PC-9 (cell line): ENCODE measurements at regions not wholly inside any gene's neighbourhood (a gene's known extent, or its start where the extent isn't known, plus 50 kb on each side); places are given as distances from the start of the nearest gene placed in this dataset.

Experiments used
- EZH2 ChIP-seq: fragments of 200-600 bp; sonication (generic); IDR thresholded peaks from 2 replicates; pipeline ENCODE4 v1.8.0; 2017; ENCODE audit warnings: antibody characterized with exemption, low read depth
- TF ChIP-seq, protein P1 (sequence below): fragments of 200-600 bp; sonication (generic); conservative IDR thresholded peaks from 2 replicates; pipeline ENCODE4 v1.6.1; 2017; ENCODE audit warnings: mixed run types, antibody characterized with exemption, mild to moderate bottlenecking, moderate library complexity

DNA sequence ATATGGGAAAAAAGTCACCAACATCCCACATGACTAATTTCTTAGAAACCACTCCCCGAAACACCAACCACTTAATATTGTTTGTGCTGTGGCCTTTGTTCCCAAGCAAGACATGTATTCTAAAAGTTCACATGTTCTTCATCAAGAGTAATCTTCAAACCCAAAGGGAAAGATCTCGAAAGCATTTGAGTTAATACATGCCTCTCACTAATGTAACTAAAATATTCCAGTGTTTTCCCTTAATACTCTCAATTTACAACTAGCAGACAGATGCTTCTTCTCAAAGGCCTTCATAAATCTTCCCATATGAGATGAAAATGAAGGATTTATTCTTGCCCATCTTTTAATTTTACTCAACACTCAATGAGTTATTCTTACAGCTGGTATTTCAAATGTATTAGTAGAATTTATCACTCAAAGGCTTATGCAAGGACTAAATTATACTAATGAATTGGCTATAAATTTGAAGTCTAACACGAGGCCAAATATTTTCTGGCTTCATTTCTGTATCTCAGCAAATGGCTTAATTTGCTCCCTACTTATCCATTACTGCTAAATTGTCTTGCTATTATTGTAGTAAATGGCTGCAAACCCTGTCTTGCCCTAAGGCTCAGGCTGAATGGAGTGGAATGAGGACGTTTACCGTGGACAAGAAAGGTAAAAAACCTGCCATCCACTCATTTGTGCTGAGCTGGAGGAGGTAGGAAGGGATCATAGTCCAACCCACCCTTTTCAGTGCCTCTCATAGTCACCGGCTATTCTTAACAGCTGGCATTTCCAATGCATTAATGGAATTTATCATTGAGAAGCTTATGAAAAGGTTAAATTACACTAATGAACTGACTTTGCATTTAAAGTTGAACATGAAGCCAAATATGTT lies 474.4 kb downstream of the RASEF start:
- TF ChIP-seq, protein P1, sequence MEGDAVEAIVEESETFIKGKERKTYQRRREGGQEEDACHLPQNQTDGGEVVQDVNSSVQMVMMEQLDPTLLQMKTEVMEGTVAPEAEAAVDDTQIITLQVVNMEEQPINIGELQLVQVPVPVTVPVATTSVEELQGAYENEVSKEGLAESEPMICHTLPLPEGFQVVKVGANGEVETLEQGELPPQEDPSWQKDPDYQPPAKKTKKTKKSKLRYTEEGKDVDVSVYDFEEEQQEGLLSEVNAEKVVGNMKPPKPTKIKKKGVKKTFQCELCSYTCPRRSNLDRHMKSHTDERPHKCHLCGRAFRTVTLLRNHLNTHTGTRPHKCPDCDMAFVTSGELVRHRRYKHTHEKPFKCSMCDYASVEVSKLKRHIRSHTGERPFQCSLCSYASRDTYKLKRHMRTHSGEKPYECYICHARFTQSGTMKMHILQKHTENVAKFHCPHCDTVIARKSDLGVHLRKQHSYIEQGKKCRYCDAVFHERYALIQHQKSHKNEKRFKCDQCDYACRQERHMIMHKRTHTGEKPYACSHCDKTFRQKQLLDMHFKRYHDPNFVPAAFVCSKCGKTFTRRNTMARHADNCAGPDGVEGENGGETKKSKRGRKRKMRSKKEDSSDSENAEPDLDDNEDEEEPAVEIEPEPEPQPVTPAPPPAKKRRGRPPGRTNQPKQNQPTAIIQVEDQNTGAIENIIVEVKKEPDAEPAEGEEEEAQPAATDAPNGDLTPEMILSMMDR = no peak
- no peak for TF ChIP-seq EZH2
